HG03064 (cell line): ENCODE measurements at regions not wholly inside any gene's neighbourhood (a gene's known extent, or its start where the extent isn't known, plus 50 kb on each side); places are given as distances from the start of the nearest gene placed in this dataset.
"Not testable (repeated sequence)": the region's sequence is repeated elsewhere in the genome, so short reads cannot be mapped to it uniquely, and the experiment has no call there.

ENCODE experiments used
- ATAC-seq: cut with Tn5 transposase; IDR thresholded peaks from one replicate; pipeline ENCODE4 v1.9.1; 2021; ENCODE audit warnings: low read depth; ENCODE audit not compliant: unreplicated experiment

DNA sequence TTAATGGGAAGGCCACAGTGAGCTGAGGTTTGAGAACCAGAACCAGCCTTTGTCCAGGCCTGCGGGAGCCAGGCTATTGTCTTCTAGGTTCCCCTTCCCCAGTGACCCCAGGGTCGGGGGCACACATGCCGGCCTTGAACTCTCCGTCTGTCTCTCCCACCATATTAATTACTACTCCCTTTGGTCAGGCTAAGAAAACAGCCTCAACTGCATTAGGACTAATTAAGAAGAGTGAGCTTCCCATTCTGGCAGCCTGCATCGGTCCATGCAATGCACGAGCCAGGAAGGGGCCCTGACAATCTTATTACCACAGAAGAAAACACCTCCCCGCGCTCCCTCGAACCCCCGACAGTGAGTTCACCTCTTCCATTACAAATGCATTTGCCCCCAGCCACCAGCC, 380.2 kb upstream of the ZFHX3 start:
- no peak for ATAC-seq

GRCh38 chr16:73427164-73427563, 379.2 kb upstream of the ZFHX3 start:
- ATAC-seq = no peak

GRCh38 chr16:73426433-73427160, 378.7 kb upstream of the ZFHX3 start:
- ATAC-seq = no peak

- no peak for ATAC-seq
These were observed 372.7 kb upstream of the ZFHX3 start for GRCh38 chr16:73420676-73421075.

DNA sequence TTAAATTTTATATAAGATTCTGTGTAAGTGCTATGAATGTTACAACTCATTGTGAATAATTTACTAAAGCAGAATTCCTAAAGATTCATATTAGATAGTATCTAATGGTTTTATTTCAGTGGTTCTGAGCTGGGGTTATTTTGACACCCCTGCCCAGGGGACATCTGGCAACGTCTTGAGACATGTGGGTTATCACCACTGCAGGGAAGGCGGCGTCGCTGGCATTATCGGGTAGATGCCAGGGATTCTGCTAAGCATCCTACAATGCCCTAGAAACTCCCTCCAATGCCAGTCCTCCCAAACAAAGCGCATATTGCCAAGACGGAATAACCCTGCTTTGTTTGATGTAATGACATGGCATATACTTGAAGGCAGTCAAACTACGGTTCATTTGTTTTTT, 372.3 kb upstream of the ZFHX3 start:
- no peak for ATAC-seq

DNA sequence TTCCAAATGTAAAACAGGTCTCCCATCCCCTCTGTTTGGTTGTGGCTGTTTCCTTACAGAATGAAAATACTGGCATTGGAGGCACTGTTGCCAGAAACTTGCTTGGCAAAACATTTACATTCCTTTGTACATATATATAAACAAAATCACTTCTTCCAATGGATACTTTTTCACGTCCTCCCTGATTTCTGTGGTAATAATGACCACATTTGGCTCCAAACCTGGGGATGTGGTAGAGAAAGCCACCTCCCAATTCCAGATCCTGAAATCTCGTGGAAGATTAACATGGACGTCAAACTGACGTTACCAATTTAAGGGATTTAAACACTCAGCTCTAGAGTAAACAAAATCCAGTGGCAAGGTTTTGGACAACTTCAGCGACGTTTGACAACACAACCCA, 370.8 kb upstream of the ZFHX3 start:
- no peak for ATAC-seq

GRCh38 chr16:73418051-73418450, 370.1 kb upstream of the ZFHX3 start:
- ATAC-seq = no peak

DNA sequence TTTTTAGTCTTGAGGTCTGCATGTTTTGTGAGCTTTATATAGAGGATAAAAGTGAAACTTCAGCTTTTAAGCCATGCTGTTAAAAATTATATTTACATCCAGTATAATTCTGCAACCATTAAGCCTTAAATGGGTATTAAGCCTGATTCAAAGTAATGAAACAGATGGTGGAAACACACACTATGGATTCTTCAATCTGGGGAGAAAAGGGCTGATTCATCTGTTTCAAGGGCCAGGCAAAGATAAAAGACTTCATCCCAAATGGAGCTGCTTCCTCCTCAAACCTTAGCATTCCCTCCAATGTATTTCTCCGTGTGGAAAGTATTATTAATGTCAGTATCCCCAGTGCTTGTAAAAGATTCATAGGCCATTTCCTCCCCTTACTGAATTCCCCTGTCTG, 367.4 kb upstream of the ZFHX3 start:
- ATAC-seq = no peak

DNA sequence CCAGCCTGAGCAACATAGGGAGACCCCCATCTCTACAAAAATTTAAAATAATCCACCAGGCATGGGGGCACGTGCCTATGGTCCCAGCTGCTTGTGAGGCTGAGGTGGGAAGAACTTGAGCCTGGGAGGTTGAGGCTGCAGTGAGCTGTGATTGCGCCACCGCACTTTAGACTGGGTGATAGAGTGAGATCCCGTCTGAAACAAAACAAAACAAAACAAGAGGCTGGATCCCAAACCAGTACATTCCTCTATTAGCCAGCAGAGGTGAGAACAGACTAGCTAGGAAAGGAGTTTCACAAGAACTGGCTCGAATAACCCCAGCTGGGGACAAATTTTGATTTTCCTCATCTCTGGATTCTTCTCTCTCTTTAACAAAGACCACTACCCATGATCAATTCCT, 366.7 kb upstream of the ZFHX3 start:
- ATAC-seq = no peak

DNA sequence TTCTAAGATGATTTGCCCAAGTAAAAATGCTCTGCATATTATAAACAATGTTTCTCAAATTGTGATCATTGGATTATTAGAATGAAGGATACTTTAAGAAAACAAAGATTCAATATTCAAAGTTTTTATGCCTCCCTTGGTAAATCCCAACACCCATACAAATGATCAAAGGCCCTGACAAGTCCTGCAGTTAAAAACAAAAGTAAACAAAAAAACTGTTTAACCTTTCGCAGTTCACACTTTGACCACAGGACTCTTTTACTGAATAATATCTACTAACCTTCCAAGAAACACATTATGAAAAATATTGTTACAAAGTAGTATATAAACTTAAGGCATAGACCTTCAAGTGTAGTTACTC, 365.9 kb upstream of the ZFHX3 start:
- no peak for ATAC-seq

- ATAC-seq = no peak
These were observed 365.3 kb upstream of the ZFHX3 start for GRCh38 chr16:73413091-73413829.

- no peak for ATAC-seq
These were observed 364.5 kb upstream of the ZFHX3 start for GRCh38 chr16:73412416-73412815.

DNA sequence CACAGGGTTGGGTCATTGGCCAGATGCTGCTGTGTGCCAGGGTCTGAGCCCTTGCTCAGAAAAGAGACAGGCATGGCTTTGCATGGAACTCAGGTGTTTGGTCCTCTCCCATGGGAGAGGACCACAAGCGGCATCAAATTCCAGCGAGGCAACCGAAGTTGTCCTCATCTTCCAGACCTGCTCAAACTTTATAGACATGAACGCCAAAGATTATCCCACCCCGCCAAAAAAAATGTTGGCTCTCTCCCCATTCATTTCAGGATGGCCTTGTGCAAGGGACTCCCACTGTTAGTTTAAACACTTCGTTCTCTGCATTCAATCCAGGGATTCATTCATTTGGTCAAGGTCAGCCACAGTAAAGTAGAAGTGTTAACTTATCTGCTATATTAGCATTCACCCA, 360.8 kb upstream of the ZFHX3 start:
- ATAC-seq = no peak

DNA sequence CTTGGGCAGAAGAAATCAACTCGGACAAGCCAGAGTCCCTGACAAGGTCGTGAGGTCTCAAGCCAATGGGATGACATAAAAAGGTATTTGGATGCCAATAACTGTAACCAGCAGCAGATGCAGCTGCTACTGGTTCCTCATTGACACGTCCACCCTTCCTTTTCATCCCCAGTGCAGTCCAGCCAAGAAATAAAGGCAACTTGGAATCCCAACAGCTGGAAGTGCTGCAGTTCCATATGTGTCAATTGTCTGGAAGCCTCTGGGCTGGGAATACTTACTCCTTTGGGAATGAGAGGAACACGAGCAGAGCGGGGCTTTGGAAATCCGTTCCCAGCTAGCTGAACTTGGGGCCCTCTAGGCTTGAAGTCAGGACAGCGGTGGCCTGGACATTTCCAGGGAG, 360.4 kb upstream of the ZFHX3 start:
- ATAC-seq = no peak

- no peak for ATAC-seq
These were observed 357.9 kb upstream of the ZFHX3 start for GRCh38 chr16:73405851-73406250.

GRCh38 chr16:73404001-73404400, 356.1 kb upstream of the ZFHX3 start:
- ATAC-seq = no peak

DNA sequence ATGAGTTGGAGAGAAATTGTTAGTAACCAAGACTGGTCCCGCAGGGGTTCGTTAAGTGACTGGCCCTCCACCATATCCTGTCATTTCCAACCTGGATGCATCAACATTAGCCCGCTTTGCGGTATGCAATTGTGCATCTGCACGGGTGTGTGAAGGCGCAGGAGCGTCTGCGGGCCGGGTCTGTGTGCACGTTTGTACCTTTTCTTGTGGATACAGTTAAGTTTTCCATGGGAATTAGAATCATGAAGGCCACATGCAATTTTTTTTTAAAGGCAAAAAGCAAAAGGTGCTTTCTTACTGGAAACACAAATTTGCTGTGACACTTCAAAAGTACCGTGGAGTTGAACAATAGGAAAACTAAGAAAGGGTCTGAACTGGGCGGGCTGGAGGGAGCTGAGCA, 355.4 kb upstream of the ZFHX3 start:
- no peak for ATAC-seq

GRCh38 chr16:73400951-73401350, 353.0 kb upstream of the ZFHX3 start:
- ATAC-seq = no peak

DNA sequence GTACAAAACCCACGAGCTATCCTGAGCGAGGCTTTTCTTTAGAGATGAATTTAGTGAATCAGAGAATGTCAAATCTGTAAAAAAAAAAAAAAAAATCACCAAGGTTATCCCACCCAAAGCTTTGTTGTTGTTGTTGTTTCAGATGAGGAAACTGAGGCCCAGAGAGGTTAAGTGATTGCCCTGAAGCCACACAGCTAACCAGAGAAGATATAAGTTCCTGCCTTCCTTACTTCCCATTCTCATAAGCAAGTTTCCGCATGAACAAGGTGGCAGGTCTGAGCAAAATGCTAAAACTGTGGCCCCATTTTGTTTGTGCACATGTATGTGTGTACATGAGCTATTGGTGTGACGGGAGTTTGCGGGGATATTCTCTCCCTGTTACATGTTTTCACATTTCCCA, 352.1 kb upstream of the ZFHX3 start:
- no peak for ATAC-seq

- no peak for ATAC-seq
These were observed 351.6 kb upstream of the ZFHX3 start for GRCh38 chr16:73399486-73399885.

DNA sequence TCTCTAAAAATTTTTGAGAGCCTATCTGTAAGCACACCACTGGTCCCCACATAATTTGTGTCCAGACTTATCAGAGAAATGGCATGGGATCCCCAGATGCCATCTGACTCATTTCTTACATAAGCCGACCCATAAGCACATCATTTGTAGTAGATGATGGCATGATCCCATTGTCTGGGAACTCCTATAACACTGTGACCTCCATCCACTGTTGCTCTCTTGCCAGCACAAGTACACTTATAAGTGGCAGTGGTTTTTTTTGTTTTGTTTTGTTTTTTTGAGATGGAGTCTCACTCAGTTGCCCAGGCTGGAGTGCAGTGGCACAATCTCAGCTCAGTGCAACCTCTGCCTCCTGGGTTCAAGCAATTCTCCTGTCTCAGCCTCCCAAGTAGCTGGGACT, 350.7 kb upstream of the ZFHX3 start:
- not testable (repeated sequence) for ATAC-seq

DNA sequence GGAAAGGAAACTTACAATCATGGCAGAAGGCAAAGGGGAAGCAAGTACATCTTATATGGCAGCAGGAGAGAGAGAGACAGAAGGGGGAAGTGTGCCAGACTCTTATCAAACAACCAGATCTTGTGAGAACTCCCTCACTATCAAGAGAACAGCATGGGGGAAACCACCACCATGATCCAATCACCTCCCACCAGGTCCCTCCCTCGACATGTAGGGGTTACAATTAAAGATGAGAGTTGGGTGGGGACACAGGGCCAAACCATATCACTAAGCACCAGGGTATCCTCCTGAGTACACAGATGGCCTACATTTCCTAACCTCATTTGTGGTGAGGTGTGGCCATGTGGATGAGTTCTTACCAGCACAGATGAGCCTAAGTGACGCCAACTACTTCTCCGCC, 348.6 kb upstream of the ZFHX3 start:
- no peak for ATAC-seq
